HG03103 (cell line): ENCODE measurements at regions not wholly inside any gene's neighbourhood (a gene's known extent, or its start where the extent isn't known, plus 50 kb on each side); places are given as distances from the start of the nearest gene placed in this dataset.

ENCODE experiments used
- ATAC-seq: cut with Tn5 transposase; IDR thresholded peaks from one replicate; pipeline ENCODE4 v1.9.1; 2021; ENCODE audit warnings: low read depth; ENCODE audit not compliant: unreplicated experiment

- ATAC-seq, result no peak
Observed at GRCh38 chr6:67630146-67630545, 1004.9 kb upstream of the ADGRB3 start.

GRCh38 chr6:67629258-67629657 is 1005.8 kb upstream of the ADGRB3 start:
- ATAC-seq, result no peak

- no peak for ATAC-seq
Observed at GRCh38 chr6:67615796-67616195, 1019.3 kb upstream of the ADGRB3 start.

GRCh38 chr6:67608099-67608749 is 1026.9 kb upstream of the ADGRB3 start:
- ATAC-seq, result no peak

GRCh38 chr6:67606906-67607828 is 1027.9 kb upstream of the ADGRB3 start:
- no peak for ATAC-seq

- no peak for ATAC-seq
Observed at GRCh38 chr6:67594366-67594765, 1040.7 kb upstream of the ADGRB3 start.

GRCh38 chr6:67593247-67593646 is 1041.8 kb upstream of the ADGRB3 start:
- ATAC-seq, result no peak

GRCh38 chr6:67591910-67592309 is 1043.2 kb upstream of the ADGRB3 start:
- ATAC-seq, result no peak

GRCh38 chr6:67567842-67568241 is 1067.2 kb upstream of the ADGRB3 start:
- ATAC-seq, result no peak

GRCh38 chr6:67563671-67564070 is 1071.4 kb upstream of the ADGRB3 start:
- ATAC-seq, result no peak

- ATAC-seq, result no peak
Observed at GRCh38 chr6:67560068-67560467, 1075.0 kb upstream of the ADGRB3 start.

GRCh38 chr6:67558985-67559384 is 1076.1 kb upstream of the ADGRB3 start:
- ATAC-seq, result no peak

GRCh38 chr6:67544851-67545452 is 1090.1 kb upstream of the ADGRB3 start:
- no peak for ATAC-seq

- no peak for ATAC-seq
Observed at GRCh38 chr6:67541586-67541985, 1093.5 kb upstream of the ADGRB3 start.

- no peak for ATAC-seq
Observed at GRCh38 chr6:67538032-67538431, 1097.0 kb upstream of the ADGRB3 start.

- ATAC-seq, result no peak
Observed at GRCh38 chr6:67535946-67536345, 1099.1 kb upstream of the ADGRB3 start.

- no peak for ATAC-seq
Observed at GRCh38 chr6:67506352-67506751, 1128.7 kb upstream of the ADGRB3 start.

GRCh38 chr6:67501755-67502154 is 1133.3 kb upstream of the ADGRB3 start:
- no peak for ATAC-seq

GRCh38 chr6:67497749-67498148 is 1137.3 kb upstream of the ADGRB3 start:
- no peak for ATAC-seq

GRCh38 chr6:67496191-67496590 is 1138.9 kb upstream of the ADGRB3 start:
- ATAC-seq, result no peak

- no peak for ATAC-seq
Observed at GRCh38 chr6:67493682-67494081, 1141.4 kb upstream of the ADGRB3 start.
